Endothelial cell of umbilical vein (primary cell): ENCODE measurements at regions not wholly inside any gene's neighbourhood (a gene's known extent, or its start where the extent isn't known, plus 50 kb on each side); places are given as distances from the start of the nearest gene placed in this dataset.

Experiments
- BruUV-seq: library from RNA; stranded (reverse); fragments of 400-500 nt; replicated peaks from 2 replicates; lab custom pipeline; 2021; lab: Mats Ljungman, UMichigan
- CTCF ChIA-PET: fragments of 300-600, 350-600 bp; sonication (Branson Sonifier 250); formaldehyde crosslinking; loops from one replicate; lab custom pipeline; 2021; ENCODE audit warnings: antibody characterized with exemption, inconsistent platforms; lab: Charles Lee
- POLR2A ChIA-PET: fragments of 300-600, 350-600 bp; sonication (Branson Sonifier 250); formaldehyde crosslinking; loops from one replicate; lab custom pipeline; 2021; ENCODE audit warnings: antibody characterized with exemption, inconsistent platforms; lab: Charles Lee
- DNase-seq: peaks from one replicate; pipeline ENCODE4 v3.0.0-alpha.2; 2011; ENCODE audit warnings: low read depth, low spot score
- FAIRE-seq: peaks from 2 replicates; lab custom pipeline; 2011; peaks lifted over from hg19 to GRCh38; lab: Jason Lieb, UNC
- H2AFZ ChIP-seq: 2 replicates; pipeline ENCODE4 v1.6.0; 2012; ENCODE audit warnings: low read depth, low read length, control low read depth, inconsistent platforms
- H3K27ac ChIP-seq: 2 replicates; pipeline ENCODE4 v1.5.1; 2011; ENCODE audit warnings: low read depth, mild to moderate bottlenecking, control low read depth, low read length, moderate library complexity; ENCODE audit not compliant: insufficient read depth
- H3K27me3 ChIP-seq, 2 experiments: 2 replicates each; pipeline versions ENCODE4 v1.6.0 to v1.6.1; 2011; ENCODE audit warnings: low read length in 2 of 2, mixed read lengths in 1 of 2; ENCODE audit not compliant: control insufficient read depth in 2 of 2, insufficient read depth in 2 of 2
- H3K36me3 ChIP-seq, 2 experiments: 2 replicates in 1 of 2; 3 replicates in 1 of 2; pipeline ENCODE4 v1.5.1; 2011; ENCODE audit warnings: low read length in 2 of 2, mild to moderate bottlenecking in 1 of 2, moderate library complexity in 1 of 2; ENCODE audit not compliant: control insufficient read depth in 2 of 2, insufficient read depth in 2 of 2; ENCODE audit errors: extremely low read depth in 1 of 2
- H3K4me1 ChIP-seq: 3 replicates; pipeline ENCODE4 v1.5.1; 2011; ENCODE audit warnings: mild to moderate bottlenecking, low read length; ENCODE audit not compliant: control insufficient read depth, insufficient read depth; ENCODE audit errors: extremely low read depth
- H3K4me2 ChIP-seq: 2 replicates; pipeline ENCODE4 v1.6.1; 2011; ENCODE audit warnings: low read length, control low read depth, mixed read lengths; ENCODE audit not compliant: insufficient read depth
- H3K4me3 ChIP-seq, 3 experiments: fragments of 200-600 bp in 1 of 3; sonication (generic), shearing (Covaris generic) in 1 of 3; replicated peaks in 1 of 3; 2 replicates each; pipeline ENCODE4 v1.5.1; 2011 to 2016; ENCODE audit warnings: control low read depth in 3 of 3, low read length in 3 of 3, mild to moderate bottlenecking in 2 of 3, inconsistent platforms in 1 of 3, low read depth in 1 of 3, moderate library complexity in 1 of 3; ENCODE audit not compliant: insufficient read depth in 1 of 3
- H3K79me2 ChIP-seq: 2 replicates; pipeline ENCODE4 v1.6.0; 2012; ENCODE audit warnings: low read length, inconsistent platforms; ENCODE audit not compliant: control insufficient read depth, insufficient read depth
- H3K9ac ChIP-seq: replicated peaks from 2 replicates; pipeline ENCODE3; 2011; ENCODE audit warnings: low read length, control low read depth; ENCODE audit not compliant: insufficient read depth; ENCODE audit errors: extremely low read depth
- H3K9me1 ChIP-seq: replicated peaks from 3 replicates; pipeline ENCODE4 v1.6.0; 2011; ENCODE audit warnings: mild to moderate bottlenecking, low read length; ENCODE audit not compliant: control insufficient read depth, insufficient read depth; ENCODE audit errors: extremely low read depth
- H3K9me3 ChIP-seq: replicated peaks from 2 replicates; pipeline ENCODE4 v1.5.1; 2012; ENCODE audit warnings: low read length, inconsistent platforms; ENCODE audit not compliant: control insufficient read depth, insufficient read depth
- H4K20me1 ChIP-seq: replicated peaks from 2 replicates; pipeline ENCODE3; 2011; ENCODE audit warnings: mild to moderate bottlenecking, low read length; ENCODE audit not compliant: control insufficient read depth, insufficient read depth; ENCODE audit errors: extremely low read depth
- CTCF ChIP-seq, 2 donors: IDR thresholded peaks; 1 replicate in 1 of 2; 2 replicates in 1 of 2; pipeline ENCODE4 v1.5.1; 2011; ENCODE audit warnings: low read length in 2 of 2, mild to moderate bottlenecking in 2 of 2, moderate library complexity in 2 of 2, control low read depth in 1 of 2, inconsistent platforms in 1 of 2, low read depth in 1 of 2; ENCODE audit not compliant: insufficient read depth in 1 of 2; ENCODE audit errors: extremely low read depth in 1 of 2
- EZH2 ChIP-seq: IDR thresholded peaks from 2 replicates; pipeline ENCODE4 v1.6.1; 2012; ENCODE audit warnings: borderline replicate concordance, low read depth, mild to moderate bottlenecking, moderate library complexity, low read length, inconsistent platforms; ENCODE audit not compliant: severe bottlenecking
- FOS ChIP-seq: IDR thresholded peaks from 2 replicates; pipeline ENCODE4 v1.6.1; 2011; ENCODE audit warnings: mild to moderate bottlenecking, low read length, moderate library complexity, borderline replicate concordance; ENCODE audit not compliant: insufficient read depth
- GATA2 ChIP-seq: IDR thresholded peaks from 2 replicates; pipeline ENCODE4 v1.7.0; 2011; ENCODE audit warnings: low read depth, mild to moderate bottlenecking, moderate library complexity, mixed read lengths, low read length; ENCODE audit not compliant: insufficient read length, insufficient read depth
- JUN ChIP-seq: IDR thresholded peaks from 2 replicates; pipeline ENCODE4 v1.6.1; 2011; ENCODE audit warnings: borderline replicate concordance, low read depth; ENCODE audit not compliant: insufficient read length, insufficient read depth
- MAX ChIP-seq: IDR thresholded peaks from 2 replicates; pipeline ENCODE4 v1.6.1; 2011; ENCODE audit not compliant: insufficient read depth, insufficient read length
- MYC ChIP-seq: IDR thresholded peaks from one replicate; pipeline ENCODE4 v1.6.1; 2011; ENCODE audit warnings: mild to moderate bottlenecking, low read depth, low read length
- POLR2A ChIP-seq: IDR thresholded peaks from 2 replicates; pipeline ENCODE4 v1.6.1; 2012; ENCODE audit warnings: low read depth, mild to moderate bottlenecking, control low read depth, low read length
- POLR2AphosphoS5 ChIP-seq: IDR thresholded peaks from 2 replicates; pipeline ENCODE4 v1.6.1; 2012; ENCODE audit warnings: low read depth, mild to moderate bottlenecking, control low read depth, low read length, moderate library complexity; ENCODE audit not compliant: insufficient read depth
- dilution Hi-C: fragments of 300-500 bp; cut with MboI; formaldehyde crosslinking; loops from one replicate; pipeline ENCODE4 v1.15.0; 2019; ENCODE audit warnings: low sequenced_read_pairs; ENCODE audit not compliant: extremely low pct_ligation_motif_present
- intact Hi-C: fragments of 100-400 bp; cut with micrococcal nuclease; formaldehyde crosslinking; loops from one replicate; pipeline ENCODE4 v1.10.0; 2022

DNA sequence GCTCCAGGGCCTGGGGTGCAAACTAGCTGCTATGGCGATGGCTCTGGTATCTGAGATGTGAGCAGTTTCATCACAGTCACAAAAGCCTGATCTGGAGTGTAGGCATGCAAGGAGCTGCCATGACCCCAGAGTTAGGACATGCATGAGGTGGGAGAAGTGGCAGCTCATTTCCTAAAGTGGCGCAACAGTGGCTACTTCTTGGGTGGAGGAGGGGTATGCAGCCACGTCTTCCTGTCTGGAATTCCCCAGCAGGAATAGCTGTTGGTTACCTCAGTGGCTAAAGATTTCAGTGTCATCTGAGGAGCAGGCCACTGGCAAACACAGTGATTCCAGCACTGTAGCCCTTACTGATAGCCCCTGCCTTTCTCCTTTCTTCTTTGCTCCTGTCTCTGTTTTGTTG is 1382.5 kb downstream of the C4orf33 start:
- intact Hi-C loops (no loop called here), dilution Hi-C loops (no loop called here)
- Histone ChIP-seq H3K9me1 (no peaks in the 10 kb centered on the region), H3K9me3 (no peaks in the 10 kb centered on the region), H3K79me2 (no peaks in the 10 kb centered on the region), H2AFZ (no peak overlapping the region), H3K4me1 (no peaks in the 10 kb centered on the region), H3K36me3 (no peaks in the 10 kb centered on the region), H3K27ac (no peak overlapping the region), H3K27me3 (no peaks in the 10 kb centered on the region), H3K4me3 (no peak overlapping the region), H3K4me2 (no peak overlapping the region), H4K20me1 (no peaks in the 10 kb centered on the region), H3K9ac (no peak overlapping the region)
- DNase-seq (peak; percentile 2), FAIRE-seq (no peak)
- CTCF ChIA-PET: interaction anchor here (1.1 to 1.6 kb wide), 2 partner anchors 9 to 20 kb away, joined by 3 read pairs; no protein-coding TSS in a partner anchor
- POLR2A ChIA-PET: no interaction called here
- no TSS peak for BruUV-seq
- TF ChIP-seq JUN: no peak
- TF ChIP-seq MYC: no peak
- no peak for TF ChIP-seq POLR2A
- no peak for TF ChIP-seq EZH2
- TF ChIP-seq MAX: no peak
- no peak for TF ChIP-seq GATA2
- TF ChIP-seq POLR2AphosphoS5: no peak
- no peak for TF ChIP-seq CTCF (IDR thresholded peaks at IDR 0.05; ENCODE audit: extremely low read depth in 1 of 2, insufficient read depth in 1 of 2, low read depth in 1 of 2, low read length in 2 of 2)
- TF ChIP-seq FOS: no peak
